Suprapubic skin (tissue), 4 donors: ENCODE measurements at regions not wholly inside any gene's neighbourhood (a gene's known extent, or its start where the extent isn't known, plus 50 kb on each side); places are given as distances from the start of the nearest gene placed in this dataset.

ENCODE experiments used
- CTCF ChIP-seq, 2 donors: fragments of 200-600 bp in 1 of 2; fragments of 450-650 bp in 1 of 2; sonication (generic) in 1 of 2; IDR thresholded peaks; one replicate each; pipeline ENCODE4 v1.5.1; 2016 to 2019; ENCODE audit warnings: antibody characterized with exemption in 2 of 2, mild to moderate bottlenecking in 1 of 2, moderate library complexity in 1 of 2
- EP300 ChIP-seq: sonication (generic); formaldehyde crosslinking; IDR thresholded peaks from one replicate; pipeline ENCODE4 v1.6.1; 2017; ENCODE audit warnings: antibody characterized with exemption
- POLR2AphosphoS5 ChIP-seq, 3 donors: sonication (generic); formaldehyde crosslinking; IDR thresholded peaks; one replicate each; pipeline ENCODE4 v1.6.1; 2017; ENCODE audit warnings: antibody characterized with exemption in 3 of 3

- TF ChIP-seq CTCF (IDR thresholded peaks at IDR 0.05): no peak
- TF ChIP-seq POLR2AphosphoS5 (IDR thresholded peaks at IDR 0.05): no peak
- no peak for TF ChIP-seq EP300
These were observed 525.3 kb downstream of the MED13L start for GRCh38 chr12:115752156-115752555.
